CD4-positive, alpha-beta T cell treated with Interleukin-4 for 4 hours (primary cell): ENCODE measurements at regions not wholly inside any gene's neighbourhood (a gene's known extent, or its start where the extent isn't known, plus 50 kb on each side); places are given as distances from the start of the nearest gene placed in this dataset.

Experiments
- DNase-seq: peaks from one replicate; pipeline ENCODE4 v3.0.0-alpha.2; 2020

DNA sequence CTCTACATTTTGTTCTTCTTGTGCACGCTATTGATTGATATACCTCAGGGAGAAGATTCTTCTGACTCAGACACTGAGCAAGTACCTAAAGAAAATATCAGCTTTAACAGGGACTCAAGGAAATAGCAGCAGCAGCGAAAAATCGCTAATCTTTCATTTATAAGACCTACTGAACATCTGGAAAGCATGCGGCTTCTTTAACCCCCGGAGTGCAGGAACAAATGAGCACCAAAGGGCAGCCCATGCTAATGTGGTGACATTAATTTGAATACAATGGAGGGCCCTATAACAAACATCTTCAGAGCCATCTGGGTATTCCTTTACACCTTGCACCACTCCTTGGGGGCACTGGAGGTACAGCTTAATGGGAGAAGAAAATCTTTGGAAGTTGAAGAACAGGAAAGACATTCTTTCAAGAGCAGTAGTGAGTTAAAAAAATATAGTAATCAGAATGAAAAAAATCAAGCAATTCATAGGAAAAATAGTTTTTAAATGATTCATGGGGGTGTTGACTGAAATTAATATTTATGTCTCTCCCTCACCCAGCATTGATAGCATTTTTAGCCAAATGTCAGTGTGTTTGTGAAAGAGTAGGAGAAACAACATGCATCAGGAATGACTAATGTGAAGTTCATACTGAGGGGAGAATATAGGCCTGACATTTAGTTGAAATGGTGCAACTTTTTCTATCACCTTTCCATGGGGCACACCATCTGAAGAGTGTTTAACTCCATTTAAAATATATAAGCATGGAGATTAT is 281.7 kb downstream of the HRH4 start:
- DNase-seq, result no peak

DNA sequence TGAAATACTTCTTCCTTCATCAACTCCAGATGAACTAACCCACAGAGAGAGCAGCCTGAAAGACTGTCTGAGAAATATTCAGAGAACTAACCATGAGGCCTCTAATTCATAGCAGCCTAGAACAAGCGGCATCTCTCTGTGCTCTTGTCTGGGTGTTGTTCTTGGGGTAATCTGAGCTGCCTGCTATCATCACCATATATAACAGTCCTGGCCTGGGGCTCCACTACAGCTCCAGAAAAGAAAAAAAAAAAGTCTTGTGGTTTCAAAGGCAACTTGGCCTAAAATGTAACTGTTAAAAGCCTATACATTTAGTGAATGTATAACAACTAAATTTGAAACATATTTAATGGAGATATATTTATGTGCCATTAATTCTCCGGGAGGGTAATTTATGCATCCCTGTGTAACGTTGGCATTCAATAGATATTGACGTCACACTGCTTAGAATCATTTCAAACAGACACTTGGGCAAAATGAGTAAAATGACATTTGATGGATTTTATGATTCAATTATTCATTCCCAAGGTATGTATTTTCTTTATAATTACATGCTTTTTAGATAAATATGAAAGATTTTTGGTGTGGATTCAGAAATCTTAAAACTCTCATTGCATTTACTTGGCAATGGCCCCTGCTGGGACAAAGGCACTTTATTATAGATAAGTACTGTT is 294.3 kb downstream of the HRH4 start:
- DNase-seq, result no peak

DNA sequence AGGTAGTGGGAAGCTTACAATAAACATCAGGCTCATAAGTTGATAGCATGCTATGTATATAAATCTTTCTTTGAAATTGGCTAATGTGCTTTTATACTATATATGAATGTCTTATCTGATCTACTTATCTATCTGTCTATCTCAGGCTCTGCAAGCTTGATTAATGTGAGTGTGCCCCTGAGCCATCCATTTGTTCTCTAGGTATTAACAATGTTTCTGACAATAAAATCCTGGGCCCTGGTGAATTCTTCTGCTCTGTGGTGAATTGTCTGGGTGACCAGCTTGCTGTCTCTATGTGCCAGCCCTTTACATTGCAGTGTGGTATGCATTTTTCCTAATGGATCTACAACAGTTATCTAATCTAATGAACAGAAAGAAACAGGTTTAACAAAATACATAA is 295.9 kb downstream of the HRH4 start:
- DNase-seq, result no peak

DNA sequence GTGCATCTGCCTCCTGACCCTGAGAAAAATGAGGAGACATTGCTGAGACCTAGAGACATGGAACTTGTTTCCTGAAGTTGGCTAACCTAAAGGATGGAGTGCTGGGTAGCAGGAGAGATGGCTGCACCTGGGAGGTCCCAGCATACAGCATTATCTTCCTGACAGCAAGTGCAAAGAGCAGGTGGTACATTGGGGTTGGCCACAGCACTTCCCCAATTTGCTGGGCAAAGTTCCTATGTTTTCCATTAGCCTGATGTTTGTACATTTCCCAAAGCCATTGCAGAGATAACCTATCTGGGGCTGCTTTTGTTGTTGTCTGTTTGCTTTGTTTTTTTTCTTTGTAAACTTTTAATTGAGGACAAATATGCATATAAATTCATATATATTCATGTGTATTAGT is 296.7 kb downstream of the HRH4 start:
- no peak for DNase-seq

DNA sequence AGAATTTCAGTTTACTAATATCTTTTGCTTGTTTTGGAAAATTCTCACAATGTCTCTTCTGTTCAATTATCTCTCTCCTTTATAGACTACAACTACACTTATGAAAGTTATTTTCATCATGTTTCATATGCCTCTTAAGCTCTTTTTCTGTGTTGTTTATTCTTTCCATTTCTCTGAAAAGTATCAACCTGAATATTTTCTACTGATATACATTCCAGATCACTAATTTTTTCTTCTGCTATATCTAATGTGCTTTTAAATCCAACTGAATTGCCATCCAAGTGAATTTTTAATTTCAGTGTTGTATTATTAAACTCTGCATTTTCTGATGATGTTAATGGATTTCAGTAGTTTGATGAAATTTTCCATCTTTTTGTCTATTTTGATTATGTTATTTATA is 301.3 kb downstream of the HRH4 start:
- DNase-seq, result no peak

DNA sequence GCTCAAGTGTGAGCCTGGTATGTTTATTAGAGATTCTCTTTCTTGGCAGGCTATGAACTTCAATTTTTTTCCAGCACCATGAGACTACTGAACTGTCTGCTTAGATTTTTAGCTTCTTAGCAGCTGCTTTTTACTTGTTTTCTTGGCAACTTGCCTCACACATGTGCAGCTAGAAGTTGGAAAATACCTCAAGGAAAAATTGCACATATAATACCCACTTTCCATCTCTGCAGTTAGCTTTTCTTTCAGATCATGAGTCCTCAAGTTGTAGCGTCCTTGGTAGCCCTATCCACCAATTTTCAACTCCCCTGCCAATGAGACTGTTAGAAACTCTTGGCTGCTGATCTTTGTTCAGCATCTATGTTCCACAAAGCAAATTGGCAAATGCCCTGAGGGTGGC is 302.1 kb downstream of the HRH4 start:
- no peak for DNase-seq

DNA sequence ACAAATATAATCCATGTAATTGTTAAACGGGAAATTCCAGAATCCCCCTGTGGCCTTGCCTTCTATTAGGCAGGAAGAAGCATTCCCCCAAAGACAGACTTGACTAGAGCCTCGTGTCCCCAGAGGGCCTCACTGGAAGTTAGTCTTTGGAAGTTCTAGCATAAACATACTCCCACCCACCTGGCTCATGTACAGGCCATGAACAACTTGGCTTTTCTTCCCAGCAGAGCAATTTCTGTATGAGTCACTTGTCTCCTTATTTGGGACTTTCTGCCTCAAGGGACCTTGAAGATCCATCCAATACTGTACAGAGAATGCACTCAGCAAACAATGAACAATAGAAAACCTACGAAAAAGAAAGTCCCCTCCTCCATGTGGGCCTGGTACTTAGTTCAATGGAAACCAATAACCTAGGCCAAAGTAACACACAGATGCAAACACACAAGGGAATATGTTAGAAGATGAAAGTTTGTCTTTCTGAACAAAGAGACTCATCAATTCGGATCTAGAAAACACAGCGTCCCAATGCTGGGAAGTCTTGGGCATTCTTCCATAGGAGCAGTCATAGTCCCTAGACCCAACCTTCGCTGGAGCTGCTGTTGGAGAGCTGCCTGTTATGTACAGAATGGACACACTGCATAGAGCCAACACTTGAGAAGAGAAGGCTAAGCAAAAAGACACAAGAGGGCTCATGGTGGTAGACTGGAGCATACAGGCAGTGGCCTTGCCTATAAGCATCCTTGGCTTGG is 303.5 kb downstream of the HRH4 start:
- DNase-seq, result no peak

DNA sequence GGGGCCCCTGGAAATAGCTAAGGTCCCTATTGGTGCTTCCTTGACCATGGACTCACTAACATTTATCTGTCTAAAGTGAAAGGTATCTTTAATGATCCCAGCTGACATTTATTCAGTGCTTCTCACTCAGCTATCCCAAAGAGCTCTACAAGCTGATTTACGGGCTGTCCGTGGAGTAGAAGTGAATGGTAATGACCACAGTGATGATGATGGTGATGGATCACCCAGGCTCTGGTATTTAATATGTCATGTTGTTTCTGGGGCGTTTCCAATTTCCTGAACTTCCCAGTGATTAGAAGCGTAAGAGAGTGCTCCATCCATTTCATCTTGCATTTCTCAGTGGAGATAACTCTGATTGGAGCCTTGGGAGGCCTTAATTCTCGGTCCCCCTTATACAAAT is 304.3 kb downstream of the HRH4 start:
- no peak for DNase-seq

DNA sequence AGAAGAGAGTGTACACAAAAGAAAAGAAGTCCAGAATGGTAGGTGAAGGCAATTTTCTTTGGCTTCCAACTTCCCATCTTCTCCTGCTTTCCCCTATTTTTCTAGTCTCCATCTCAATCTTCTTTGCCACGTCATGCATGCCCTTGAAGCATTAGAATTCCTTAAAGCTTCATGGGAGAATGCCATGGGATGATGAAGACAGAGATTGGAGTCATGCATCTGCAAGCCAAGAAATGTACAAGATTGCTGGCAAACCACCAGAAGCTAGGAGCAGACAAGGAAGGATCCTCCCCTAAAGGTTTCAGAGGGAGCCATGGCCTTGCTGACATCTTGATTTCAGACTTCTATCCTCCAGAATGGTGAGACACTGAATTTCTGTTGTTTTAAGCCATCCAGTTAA is 305.9 kb downstream of the HRH4 start:
- no peak for DNase-seq

DNA sequence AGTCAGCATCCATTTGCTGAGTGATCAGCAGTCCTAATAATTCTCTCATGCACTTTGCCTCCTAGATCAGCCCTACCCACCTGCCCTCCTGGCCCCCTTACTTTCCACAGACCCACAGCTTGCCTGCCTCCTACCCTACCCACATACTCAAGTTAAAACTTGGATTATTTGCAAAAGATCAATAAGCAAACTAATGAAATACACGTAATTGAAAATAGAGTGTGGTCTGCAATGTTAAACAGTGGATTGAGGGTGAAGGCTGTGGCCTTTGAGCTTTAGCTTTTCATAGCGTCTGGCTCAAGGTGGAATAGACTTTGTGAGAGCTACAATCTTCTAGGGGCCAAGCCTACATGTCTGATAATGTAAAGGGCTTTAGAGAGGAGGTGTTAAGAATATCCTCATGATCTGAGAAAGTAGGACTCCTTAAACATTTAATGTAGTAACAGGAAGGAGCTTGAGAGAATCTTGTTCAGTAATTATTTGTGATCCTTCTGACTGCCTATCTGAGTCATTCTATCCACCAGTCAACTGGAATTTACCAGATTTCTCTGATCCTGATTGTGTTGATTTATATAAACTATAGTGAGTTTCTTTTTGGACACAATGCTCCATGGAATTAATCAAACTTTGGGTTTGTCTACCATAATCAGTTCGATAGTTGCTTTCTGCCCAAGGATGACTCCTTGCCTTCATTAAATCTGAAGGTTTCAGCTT is 310.0 kb downstream of the HRH4 start:
- no peak for DNase-seq

DNA sequence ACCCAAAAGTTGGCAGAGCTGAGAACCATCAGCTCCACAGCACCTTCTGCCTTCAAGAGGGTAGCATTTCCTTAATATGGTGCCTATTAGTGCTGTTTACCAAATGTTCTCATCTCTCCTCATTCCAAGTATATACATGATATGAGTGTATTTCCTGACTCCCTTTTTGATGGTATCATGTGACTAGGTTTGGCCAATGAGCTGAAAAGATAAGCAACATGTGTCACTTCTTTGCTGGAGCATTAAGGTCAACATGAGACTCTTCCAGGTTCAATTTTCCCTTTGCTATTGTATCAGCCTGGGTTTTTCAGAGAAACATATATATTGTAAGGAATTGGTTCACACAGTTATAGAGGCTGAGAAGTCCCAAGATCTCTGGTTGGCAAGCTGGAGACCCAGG is 310.9 kb downstream of the HRH4 start:
- DNase-seq, result no peak

DNA sequence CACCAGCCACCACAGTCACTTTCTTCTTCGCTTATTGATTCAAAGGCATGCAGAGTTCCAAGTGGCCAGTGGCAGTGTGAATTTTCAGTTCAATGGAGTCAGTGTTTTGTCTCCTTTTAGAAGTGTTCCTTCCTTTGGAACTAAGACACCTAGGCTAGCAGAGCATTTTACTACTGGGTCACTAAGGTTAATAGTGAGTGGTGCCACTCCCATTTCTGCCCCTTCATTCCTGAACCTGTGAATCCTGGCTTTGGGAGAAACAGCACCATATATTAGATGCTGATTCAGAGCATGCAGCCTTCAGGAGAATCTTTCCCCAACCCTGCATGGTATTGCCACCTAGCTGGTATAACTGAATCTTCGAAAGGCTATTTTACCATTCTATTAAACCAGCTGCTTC is 312.7 kb downstream of the HRH4 start:
- no peak for DNase-seq

DNA sequence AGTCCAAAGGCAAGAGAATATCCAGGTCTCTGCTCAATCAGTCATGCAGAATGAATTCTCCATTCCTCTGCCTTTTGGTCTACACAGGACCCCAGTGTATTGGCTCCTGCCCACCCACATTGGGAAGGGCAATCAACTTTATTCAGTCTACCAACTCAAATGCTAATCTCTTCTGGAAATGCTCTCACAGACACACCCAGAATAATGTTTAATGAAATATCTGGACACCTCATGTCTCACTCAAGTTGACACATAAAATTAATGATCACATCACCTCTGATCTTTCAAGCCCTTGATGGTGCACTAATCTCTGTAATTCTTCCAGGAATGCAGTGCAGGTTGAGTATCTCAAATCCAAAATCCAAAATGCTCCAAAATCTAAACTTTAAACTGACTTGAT is 315.6 kb downstream of the HRH4 start:
- DNase-seq, result no peak

DNA sequence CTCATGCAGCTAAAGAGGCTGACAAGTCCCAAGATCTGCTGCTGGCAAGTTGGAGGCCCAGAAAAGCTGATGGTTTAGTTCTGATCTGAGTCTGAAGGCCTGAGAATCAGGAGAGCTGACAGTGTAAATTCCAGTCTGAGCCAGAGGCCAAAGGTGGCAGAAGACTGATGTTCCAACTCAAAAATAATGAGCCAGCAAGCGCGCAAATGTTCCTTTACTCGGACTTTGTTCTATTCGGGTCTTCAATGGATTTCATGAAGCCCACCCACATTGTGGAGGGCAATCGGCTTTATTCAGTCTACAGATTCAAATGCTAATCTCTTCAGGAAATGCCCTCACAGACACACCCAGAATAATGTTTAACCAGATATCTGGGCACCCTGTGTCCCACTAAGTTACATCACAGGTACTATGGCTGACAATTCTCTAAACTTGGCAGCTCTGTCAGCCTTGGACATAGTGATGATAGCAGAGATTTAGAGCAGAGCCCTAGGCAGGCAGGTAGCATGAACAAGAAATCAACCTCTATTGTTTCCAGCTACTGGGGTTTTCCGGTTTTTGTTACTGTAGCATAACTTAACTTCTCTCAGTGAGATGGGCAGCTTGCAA is 318.5 kb downstream of the HRH4 start:
- no peak for DNase-seq

DNA sequence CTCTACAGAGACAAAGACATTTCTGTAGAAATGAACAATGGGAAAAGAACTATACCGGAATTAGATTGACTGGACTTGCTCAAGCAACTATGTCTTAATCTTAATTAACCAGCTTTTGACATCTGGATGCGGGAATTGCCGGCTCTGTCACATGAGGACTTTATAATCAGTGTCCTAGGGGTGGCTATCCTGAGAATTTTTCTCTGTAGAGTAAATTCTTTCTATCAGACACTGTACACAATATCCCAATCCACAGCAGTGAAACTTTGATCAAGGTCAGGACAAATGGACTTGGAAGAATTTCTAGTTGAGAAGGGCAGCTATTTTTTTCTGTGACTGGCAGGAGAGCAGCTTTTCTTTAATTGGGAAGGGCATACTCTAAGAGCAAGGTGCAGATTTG is 322.1 kb downstream of the HRH4 start:
- no peak for DNase-seq

DNA sequence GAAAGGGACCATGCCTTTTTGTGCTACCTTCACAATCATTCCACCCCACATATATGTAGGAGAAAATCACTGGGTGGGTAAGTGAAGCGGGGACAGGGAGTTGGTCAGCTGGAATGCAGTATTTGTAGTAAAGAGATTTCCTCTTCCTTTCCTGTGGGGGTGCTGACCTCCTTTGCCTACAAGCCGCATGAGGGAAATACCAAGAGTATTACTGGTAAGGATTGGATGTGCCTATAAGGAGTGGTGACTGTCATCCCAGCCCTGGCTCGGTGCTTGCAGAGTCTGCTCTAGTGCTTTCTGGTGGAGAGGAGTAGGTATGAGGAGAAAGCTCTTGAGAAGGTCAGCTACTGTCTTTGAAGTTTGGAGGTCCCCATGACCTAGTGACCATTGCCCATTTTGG is 324.6 kb downstream of the HRH4 start:
- DNase-seq, result no peak

DNA sequence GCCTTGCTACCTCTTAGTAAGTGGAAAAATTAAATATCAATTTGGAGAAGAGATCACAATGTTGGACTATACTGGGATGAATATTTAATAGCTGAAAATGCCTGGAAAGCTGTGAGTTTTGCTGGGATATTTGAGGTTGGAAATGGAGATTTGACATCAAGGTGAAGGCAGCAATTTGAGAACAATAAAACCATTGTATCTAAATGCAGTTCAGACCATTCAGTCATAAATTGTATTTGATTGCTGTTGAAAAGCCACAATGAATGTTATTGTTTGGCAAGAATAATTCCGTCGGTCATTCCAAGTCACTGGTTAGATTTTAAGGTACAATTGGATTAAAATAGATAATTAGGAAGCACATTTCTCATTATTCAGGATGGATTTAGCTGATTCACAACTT is 325.6 kb downstream of the HRH4 start:
- DNase-seq, result no peak

DNA sequence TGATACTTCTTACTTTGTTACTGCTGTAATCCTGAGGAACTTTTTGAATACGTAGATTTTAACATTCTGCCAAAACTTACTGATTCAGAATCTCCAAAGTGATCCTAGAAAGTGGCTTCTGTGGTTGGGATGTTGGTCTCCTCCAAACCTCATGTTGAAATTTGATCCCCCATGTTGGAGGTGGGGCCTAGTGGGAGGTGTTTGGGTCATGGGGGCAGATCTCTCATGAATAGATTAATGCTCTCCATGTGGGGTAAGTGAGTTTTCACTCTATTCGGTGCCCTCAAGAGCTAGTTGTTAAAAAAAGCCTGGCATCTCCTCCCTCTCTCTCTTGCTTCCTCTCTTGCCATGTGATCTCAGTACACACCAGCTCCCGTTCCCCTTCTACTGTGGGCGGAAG is 329.9 kb downstream of the HRH4 start:
- DNase-seq, result no peak

DNA sequence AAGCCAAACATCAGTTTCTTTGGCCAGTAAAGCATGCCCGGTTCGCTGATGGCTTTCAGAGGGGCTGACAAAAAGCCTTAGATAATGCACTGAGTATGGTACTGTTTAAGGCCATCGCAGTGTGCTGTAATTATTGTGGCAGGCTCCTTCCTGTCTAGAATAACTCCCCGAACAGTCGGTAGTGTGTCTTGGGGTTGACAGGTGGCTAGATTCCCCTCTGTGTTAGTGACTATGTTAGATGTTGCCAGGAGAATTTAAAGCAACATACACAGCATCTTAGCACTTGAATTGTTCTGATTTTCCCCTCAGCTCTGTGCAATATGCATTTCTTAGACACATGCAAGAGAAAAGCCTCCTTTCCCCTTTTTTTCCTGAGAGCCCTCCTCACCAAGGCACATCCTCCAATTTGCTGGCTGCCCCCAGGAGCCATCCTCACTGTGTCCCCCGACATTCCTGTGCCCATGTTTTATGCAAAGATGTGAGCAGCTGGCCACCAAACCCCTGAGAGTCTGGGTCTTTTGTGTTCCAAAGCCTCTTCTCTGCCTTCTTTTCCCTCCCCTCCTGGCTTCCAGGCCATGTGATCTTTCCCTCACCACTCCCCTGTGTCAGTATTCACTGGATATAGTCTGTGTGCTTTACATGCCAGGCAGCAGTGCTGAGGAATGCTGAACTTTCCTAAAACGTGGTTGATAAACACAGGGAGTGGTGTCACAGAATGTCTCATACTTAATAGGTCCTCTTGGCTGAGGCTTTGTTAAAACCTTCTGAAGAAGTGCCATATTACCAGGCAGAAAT is 331.5 kb downstream of the HRH4 start:
- DNase-seq, result no peak

DNA sequence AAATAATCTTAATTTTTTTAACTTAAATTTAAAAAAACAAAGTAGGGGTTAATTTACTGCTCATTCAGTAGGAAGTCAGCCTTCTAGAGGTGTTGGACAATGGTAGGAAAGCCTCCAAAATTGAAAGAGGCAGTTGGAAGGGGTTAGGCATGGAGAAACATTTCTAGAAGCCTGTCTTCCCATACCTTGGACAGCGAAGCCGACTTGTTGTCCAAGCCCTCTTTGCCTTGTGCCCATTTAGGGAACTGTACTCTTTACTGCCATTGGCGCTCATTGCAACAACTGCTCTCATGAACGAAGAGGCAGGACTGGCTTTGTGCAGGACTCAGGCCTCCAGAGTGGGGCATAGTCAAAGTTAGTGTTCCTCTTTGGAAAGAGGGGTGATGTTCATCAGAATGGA is 333.3 kb downstream of the HRH4 start:
- no peak for DNase-seq

DNA sequence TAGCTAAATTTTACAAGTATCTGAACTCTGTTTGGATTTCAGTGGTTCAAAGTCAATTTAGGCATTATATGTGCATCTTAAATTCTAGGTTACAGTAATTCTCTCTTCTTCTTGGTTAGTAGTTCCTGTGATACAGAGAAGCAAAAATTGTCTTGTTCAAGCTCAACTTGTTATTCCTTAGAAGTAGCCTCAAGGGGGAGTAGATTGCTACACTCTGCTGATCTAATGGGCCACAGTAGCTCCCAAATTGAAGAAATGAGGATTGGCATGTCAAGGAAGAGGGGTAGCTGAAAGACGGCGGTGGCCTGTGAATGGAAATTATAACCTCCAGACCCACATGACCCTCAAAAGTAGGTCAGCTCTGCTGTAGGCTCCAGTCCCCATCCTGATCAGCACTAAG is 334.7 kb downstream of the HRH4 start:
- no peak for DNase-seq

DNA sequence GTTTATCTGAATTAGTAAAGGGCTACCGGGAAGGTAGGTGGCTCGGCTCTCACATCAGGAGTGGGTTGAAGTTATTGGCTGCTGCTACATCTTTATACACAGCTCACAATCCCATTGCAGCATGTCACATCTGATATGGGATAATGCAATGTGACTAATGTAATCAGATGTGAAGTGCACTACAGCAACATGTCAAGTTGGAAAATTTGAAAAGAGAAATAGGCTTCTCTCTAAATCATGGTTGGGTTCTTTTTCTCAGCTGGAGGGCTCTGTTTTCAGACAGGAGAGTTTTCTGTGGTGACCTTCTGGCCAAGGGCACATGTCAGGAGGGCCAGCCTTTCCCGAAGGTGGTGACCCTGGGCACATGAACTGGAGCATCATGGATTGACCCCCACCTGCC is 337.5 kb downstream of the HRH4 start:
- no peak for DNase-seq
